HFF-Myc (cell line): ENCODE measurements at regions not wholly inside any gene's neighbourhood (a gene's known extent, or its start where the extent isn't known, plus 50 kb on each side); places are given as distances from the start of the nearest gene placed in this dataset.

ENCODE experiments used
- DNase-seq: peaks from one replicate; pipeline ENCODE4 v3.0.0-alpha.2; 2011; ENCODE audit warnings: low read depth; ENCODE audit errors: extremely low read depth
- H3K4me3 ChIP-seq: replicated peaks from 2 replicates; pipeline ENCODE4 v1.5.1; 2011; ENCODE audit warnings: low read depth, mild to moderate bottlenecking, control low read depth, low read length
- TF ChIP-seq, protein P1 (sequence below): IDR thresholded peaks from 2 replicates; pipeline ENCODE4 v1.5.1; 2012; ENCODE audit warnings: mild to moderate bottlenecking, low read depth, low read length, control low read depth; ENCODE audit errors: missing control alignments

DNA sequence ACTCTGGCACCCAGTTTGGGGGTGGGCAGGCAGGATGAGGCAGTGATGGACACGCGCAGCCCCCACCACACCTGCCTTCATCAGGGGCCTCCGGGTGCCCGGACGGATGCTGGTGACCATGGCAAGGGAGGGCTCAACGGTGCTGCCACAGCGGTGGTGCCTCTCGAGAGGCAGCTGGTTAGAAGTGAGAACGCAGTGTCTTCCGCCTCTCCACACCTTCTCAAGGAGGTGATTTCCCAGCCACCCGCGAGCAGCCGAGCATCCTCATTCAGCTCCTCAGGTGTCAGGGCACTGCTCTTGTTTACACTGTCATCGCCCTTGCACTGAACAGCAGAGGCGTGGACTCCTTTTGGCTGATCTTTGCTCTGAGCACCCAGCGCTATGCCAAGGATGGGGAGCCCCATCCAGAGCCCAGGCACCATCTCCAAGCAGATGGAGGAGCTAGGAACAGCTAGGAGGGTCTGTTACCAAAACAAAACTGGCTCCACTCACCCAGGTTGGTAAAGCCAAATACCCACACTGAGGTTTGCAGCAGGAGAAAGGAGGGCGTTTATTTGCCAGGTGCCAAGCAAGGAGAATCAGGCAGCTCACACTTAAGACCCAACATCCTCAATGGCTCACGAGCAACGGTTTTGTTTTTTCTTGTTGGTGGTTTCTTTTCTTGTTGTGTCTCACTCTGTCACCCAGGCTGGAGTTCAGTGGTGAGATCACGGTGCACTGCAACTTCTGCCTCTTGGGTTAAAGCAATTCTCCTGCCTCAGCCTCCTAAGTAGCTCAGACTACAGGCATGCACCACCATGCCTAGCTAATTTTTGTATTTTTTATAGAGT, 174.3 kb upstream of the TNRC6C start:
- TF ChIP-seq, protein P1, sequence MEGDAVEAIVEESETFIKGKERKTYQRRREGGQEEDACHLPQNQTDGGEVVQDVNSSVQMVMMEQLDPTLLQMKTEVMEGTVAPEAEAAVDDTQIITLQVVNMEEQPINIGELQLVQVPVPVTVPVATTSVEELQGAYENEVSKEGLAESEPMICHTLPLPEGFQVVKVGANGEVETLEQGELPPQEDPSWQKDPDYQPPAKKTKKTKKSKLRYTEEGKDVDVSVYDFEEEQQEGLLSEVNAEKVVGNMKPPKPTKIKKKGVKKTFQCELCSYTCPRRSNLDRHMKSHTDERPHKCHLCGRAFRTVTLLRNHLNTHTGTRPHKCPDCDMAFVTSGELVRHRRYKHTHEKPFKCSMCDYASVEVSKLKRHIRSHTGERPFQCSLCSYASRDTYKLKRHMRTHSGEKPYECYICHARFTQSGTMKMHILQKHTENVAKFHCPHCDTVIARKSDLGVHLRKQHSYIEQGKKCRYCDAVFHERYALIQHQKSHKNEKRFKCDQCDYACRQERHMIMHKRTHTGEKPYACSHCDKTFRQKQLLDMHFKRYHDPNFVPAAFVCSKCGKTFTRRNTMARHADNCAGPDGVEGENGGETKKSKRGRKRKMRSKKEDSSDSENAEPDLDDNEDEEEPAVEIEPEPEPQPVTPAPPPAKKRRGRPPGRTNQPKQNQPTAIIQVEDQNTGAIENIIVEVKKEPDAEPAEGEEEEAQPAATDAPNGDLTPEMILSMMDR = no peak
- DNase-seq = no peak
- no peak overlapping the region for H3K4me3 ChIP-seq

GRCh38 chr17:77785312-77785905, 173.1 kb upstream of the TNRC6C start:
- no peak overlapping the region for H3K4me3 ChIP-seq
- DNase-seq = no peak
- TF ChIP-seq, protein P1 = no peak

DNA sequence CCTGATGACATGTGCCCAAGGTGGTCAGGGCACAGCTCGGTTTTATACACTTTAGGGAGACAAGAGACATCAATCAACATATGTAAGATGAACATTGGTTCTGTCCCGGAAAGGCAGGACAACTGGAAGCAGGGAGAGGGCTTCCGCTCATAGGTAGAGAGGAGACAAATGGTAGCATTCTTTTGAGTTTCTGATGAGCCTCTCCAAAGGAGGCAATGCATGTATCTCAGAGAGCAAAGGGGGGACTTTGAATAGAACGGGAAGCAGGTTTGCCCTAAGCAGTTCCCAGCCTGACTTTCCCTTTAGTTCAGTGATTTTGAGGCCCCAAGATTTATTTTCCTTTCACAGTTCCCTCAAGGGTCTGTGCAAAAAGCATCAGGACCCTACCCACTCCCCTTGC, 172.4 kb upstream of the TNRC6C start:
- H3K4me3 ChIP-seq = no peak overlapping the region
- no peak for DNase-seq
- TF ChIP-seq, protein P1 = no peak

DNA sequence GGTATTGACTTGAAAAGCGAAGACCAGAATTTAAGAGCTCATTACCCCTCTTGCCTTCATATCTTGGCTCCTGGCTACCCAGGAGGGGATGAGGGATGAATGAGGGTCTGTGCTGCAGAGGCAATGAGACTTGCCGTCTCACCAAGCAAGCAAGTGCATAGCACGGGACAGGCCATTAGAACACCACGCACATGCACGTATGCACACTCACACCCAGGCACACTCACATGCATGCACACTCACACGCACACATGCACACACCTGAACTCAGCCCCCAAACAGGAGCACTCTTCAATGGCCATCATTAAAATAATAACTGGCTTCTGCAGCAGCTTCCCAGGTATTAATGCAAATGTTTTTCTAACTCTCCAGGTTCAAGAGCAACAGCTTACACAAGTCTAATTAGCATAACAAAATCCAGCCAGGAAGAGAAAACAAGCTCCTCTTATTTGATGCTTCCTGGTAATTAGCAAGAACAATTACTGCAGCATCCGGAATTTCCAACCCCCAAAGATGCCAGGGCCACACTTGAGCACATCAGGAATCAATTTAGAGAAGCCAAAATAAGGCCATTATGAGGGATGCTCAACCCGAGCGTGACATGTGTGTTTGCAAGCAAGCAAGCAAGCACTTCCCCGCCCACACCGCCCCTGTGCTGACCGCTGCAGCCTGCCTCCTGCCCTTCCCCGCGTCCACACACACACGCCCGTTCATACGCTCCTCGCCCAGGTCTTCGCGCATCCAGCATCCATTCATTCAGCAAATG, 171.6 kb upstream of the TNRC6C start:
- no peak overlapping the region for H3K4me3 ChIP-seq
- TF ChIP-seq, protein P1 = no peak

DNA sequence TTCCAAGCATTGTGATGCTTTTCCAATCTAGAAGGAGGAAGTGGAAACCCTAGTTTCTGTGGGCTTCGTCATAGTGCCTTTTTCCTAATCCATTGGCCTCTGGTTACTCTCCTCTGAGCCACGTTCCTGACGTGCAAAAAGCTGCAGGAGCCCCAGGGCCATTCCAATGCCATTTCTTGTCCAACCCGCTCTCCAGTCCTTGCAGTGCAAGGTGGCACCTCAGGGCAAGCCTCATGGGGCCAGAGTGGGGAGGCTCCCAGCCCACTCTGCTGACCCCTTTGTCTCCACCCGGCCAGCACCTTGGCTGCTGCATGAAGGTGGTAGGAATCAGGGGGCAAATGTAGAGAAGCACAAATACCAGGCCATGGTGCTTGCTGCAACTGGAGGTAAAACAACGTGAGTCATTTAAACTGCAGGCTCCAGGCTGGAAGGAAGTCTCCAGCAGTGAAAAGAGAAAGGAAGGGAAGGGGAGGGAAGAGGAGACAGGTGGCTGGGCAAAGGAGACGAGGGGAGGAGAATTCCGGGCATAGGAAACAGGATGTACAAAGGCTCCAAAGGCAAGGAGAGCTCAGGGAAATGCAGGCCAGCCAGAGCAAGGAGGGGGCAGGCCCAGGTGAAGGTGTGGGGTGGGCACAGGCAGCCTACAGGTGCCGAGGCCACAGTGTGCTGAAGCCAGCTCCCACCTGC, 168.2 kb upstream of the TNRC6C start:
- no peak overlapping the region for H3K4me3 ChIP-seq
- TF ChIP-seq, protein P1 = no peak
- no peak for DNase-seq

More for the DNA sequence above, 171.6 kb upstream of the TNRC6C start:
- no peak for DNase-seq

DNA sequence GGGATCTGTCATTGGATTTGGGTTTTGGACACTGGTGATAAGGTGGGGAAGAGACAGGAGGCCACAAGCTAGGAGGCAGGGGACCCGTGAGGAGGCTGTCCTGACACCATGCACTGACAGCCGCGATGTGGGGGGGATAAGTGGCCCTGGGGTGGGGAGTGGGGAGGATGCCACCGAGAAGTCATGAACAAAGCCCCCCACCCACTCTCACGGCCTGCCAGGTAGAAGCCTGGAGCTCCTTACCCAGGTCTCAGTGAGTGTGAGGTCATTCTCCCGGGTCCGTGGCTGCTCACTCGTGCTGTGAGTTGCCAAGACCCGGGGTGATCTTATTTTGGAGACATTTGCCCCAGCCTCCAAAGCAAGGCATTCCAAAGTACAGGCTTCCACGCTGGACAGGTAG, 165.9 kb upstream of the TNRC6C start:
- TF ChIP-seq, protein P1 = no peak
- H3K4me3 ChIP-seq = no peak overlapping the region
- no peak for DNase-seq
